Smooth muscle cell (in vitro differentiated cells): ENCODE measurements at regions not wholly inside any gene's neighbourhood (a gene's known extent, or its start where the extent isn't known, plus 50 kb on each side); places are given as distances from the start of the nearest gene placed in this dataset.

Source experiments
- DNase-seq: peaks from one replicate; lab custom pipeline; 2025; ENCODE audit not compliant: unreplicated experiment; lab: John Stamatoyannopoulos, UW
- H2AFZ ChIP-seq: fragments of 200-600 bp; sonication (generic); 2 replicates; pipeline ENCODE4 v1.6.0; 2016; ENCODE audit warnings: antibody characterized with exemption, low read depth, mild to moderate bottlenecking
- H3F3A ChIP-seq: fragments of 200-600 bp; sonication (generic); 2 replicates; pipeline ENCODE4 v1.6.0; 2017; ENCODE audit warnings: antibody characterized with exemption, low read depth
- H3K27ac ChIP-seq: fragments of 200-600 bp; sonication (generic); 2 replicates; pipeline ENCODE4 v1.5.1; 2016; ENCODE audit warnings: low read depth, mild to moderate bottlenecking
- H3K27me3 ChIP-seq: fragments of 200-600 bp; sonication (generic); 2 replicates; pipeline ENCODE4 v1.6.1; 2016; ENCODE audit warnings: low read depth, mild to moderate bottlenecking
- H3K36me3 ChIP-seq: fragments of 200-600 bp; sonication (generic); 2 replicates; pipeline ENCODE4 v1.5.1; 2016; ENCODE audit warnings: low read depth
- H3K4me1 ChIP-seq: fragments of 200-600 bp; sonication (generic); 2 replicates; pipeline ENCODE4 v1.5.1; 2016; ENCODE audit warnings: low read depth
- H3K4me2 ChIP-seq: fragments of 200-600 bp; sonication (generic); 2 replicates; pipeline ENCODE4 v1.6.0; 2016; ENCODE audit warnings: mild to moderate bottlenecking
- H3K4me3 ChIP-seq: fragments of 200-600 bp; sonication (generic); 2 replicates; pipeline ENCODE4 v1.5.1; 2016; ENCODE audit warnings: mild to moderate bottlenecking
- H3K79me2 ChIP-seq: fragments of 200-600 bp; sonication (generic); 2 replicates; pipeline ENCODE4 v1.6.0; 2016; ENCODE audit warnings: low read depth, mild to moderate bottlenecking
- H3K9ac ChIP-seq: fragments of 200-600 bp; sonication (generic); 2 replicates; pipeline ENCODE4 v1.6.0; 2016; ENCODE audit warnings: low read depth
- H3K9me3 ChIP-seq: fragments of 200-600 bp; sonication (generic); replicated peaks from 2 replicates; pipeline ENCODE4 v1.5.1; 2016; ENCODE audit warnings: low read depth
- H4K20me1 ChIP-seq: fragments of 200-600 bp; sonication (generic); 2 replicates; pipeline ENCODE4 v1.6.0; 2016; ENCODE audit warnings: low read depth
- WGBS: methylation state at CpG from one replicate; pipeline ENCODE4 v1.1.7; 2016; ENCODE audit warnings: low lambda C conversion rate; 5-methylcytosine and 5-hydroxymethylcytosine counted together
- TF ChIP-seq, protein P1 (sequence below): fragments of 200-600 bp; sonication (generic); IDR thresholded peaks from 2 replicates; pipeline ENCODE4 v1.5.1; 2017; ENCODE audit warnings: borderline replicate concordance, mild to moderate bottlenecking, antibody characterized with exemption; ENCODE audit not compliant: insufficient read depth, poor library complexity, severe bottlenecking

DNA sequence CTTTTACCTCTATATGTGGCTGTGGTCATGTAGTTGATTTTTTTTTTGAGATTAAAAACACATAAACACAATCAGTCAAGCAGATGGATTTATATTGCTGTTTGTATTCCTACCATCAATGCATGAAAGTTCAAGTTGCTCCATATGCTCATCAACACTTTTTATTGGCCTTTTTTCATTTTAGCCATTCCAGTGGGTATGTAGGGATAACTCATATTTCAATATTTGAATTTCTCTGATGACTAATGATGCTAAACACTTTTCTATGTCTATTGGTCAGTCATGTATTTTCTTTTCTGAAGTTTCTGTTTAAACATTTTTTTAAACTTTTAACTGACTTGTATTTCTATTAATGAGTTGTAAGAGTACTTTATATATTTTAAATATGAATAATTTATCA, 445.4 kb upstream of the RGMB start:
- TF ChIP-seq, protein P1, sequence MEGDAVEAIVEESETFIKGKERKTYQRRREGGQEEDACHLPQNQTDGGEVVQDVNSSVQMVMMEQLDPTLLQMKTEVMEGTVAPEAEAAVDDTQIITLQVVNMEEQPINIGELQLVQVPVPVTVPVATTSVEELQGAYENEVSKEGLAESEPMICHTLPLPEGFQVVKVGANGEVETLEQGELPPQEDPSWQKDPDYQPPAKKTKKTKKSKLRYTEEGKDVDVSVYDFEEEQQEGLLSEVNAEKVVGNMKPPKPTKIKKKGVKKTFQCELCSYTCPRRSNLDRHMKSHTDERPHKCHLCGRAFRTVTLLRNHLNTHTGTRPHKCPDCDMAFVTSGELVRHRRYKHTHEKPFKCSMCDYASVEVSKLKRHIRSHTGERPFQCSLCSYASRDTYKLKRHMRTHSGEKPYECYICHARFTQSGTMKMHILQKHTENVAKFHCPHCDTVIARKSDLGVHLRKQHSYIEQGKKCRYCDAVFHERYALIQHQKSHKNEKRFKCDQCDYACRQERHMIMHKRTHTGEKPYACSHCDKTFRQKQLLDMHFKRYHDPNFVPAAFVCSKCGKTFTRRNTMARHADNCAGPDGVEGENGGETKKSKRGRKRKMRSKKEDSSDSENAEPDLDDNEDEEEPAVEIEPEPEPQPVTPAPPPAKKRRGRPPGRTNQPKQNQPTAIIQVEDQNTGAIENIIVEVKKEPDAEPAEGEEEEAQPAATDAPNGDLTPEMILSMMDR, result no peak
- Histone ChIP-seq H4K20me1 (no peaks in the 10 kb centered on the region), H3K27ac (no peak overlapping the region), H3K4me2 (no peak overlapping the region), H3K9ac (no peak overlapping the region), H3K4me3 (no peak overlapping the region), H2AFZ (no peak overlapping the region), H3K9me3 (no peaks in the 10 kb centered on the region), H3K27me3 (no peaks in the 10 kb centered on the region), H3K4me1 (no peaks in the 10 kb centered on the region), H3K36me3 (no peaks in the 10 kb centered on the region), H3F3A (no peaks in the 10 kb centered on the region), H3K79me2 (no peaks in the 10 kb centered on the region)
- no peak for DNase-seq

DNA sequence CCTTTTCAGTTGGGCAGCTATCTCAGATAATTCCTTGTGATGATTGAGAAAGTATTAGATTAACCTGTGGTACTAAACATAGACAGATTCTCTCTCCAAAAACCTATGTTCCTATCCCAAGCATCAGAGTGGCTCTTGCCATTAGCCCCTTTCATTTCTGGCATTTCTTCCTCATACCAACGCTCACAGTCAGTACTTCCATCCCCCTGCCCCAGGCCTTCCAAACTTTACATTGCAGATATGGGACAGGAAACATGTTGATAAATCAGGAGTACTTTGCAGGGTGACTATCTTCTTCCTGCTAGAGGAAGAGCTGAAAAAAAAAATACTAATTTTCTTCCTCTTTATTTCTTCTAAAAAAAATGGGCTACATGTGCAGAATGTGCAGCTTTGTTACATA, 442.6 kb upstream of the RGMB start:
- H3K4me1 ChIP-seq, result no peaks in the 10 kb centered on the region
- no peaks in the 10 kb centered on the region for H3K79me2 ChIP-seq
- WGBS, result 91% methylated on average over 1 of the region's 1 CpG
- H3K4me3 ChIP-seq, result no peak overlapping the region
- no peak for DNase-seq
- no peaks in the 10 kb centered on the region for H4K20me1 ChIP-seq
- TF ChIP-seq, protein P1, result no peak
- no peak overlapping the region for H3K27ac ChIP-seq
- no peaks in the 10 kb centered on the region for H3K36me3 ChIP-seq
- no peaks in the 10 kb centered on the region for H3K9me3 ChIP-seq
- no peaks in the 10 kb centered on the region for H3F3A ChIP-seq
- no peak overlapping the region for H3K4me2 ChIP-seq
- no peaks in the 10 kb centered on the region for H3K27me3 ChIP-seq
- no peak overlapping the region for H2AFZ ChIP-seq
- no peak overlapping the region for H3K9ac ChIP-seq

DNA sequence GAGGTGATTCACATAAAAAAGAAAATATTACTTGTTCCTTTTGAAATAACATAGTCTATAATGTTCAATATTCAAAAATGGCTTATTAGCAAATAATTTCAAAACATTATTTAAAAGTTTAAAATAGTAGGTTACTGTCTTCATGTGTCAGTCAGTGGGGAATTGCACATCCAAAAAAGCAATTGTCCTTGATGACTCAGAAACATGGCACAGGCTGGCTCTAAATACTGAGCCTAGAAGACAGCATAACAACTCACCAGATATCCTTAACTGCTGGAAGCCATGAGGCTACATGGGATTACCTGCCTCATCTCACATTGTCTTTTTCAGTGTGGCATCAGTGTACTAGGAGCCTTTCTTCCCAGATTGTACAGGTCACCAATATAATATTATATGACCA, 439.5 kb upstream of the RGMB start:
- no peaks in the 10 kb centered on the region for H3F3A ChIP-seq
- no peaks in the 10 kb centered on the region for H3K4me1 ChIP-seq
- TF ChIP-seq, protein P1, result no peak
- H3K79me2 ChIP-seq, result no peaks in the 10 kb centered on the region
- H3K27ac ChIP-seq, result no peak overlapping the region
- H3K36me3 ChIP-seq, result no peaks in the 10 kb centered on the region
- H3K9ac ChIP-seq, result no peak overlapping the region
- H3K4me2 ChIP-seq, result no peak overlapping the region
- H3K4me3 ChIP-seq, result no peak overlapping the region
- no peak for DNase-seq
- no peak overlapping the region for H2AFZ ChIP-seq
- H3K27me3 ChIP-seq, result no peaks in the 10 kb centered on the region
- H4K20me1 ChIP-seq, result no peaks in the 10 kb centered on the region
- no peaks in the 10 kb centered on the region for H3K9me3 ChIP-seq

DNA sequence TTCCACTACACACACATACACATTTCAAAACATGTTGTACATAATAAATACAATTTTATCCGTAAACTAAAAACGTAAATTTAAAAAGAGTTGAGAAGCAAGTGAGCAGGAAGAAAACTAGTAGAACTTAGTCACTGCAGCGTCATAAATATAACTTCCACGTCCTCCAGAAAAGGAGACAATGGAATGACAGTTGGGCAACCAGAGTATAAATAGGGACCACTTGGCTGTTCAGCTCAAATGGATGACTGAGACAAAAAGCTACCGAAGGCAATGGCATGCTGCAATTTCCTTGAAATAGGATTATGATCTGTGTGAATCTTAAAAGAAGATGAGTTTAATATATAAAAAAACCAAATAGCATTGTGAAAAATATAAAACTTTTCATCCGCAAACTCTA, 438.5 kb upstream of the RGMB start:
- WGBS, result 96% methylated on average over 6 of the region's 6 CpGs
- Histone ChIP-seq H3K9me3 (no peaks in the 10 kb centered on the region), H3K4me1 (no peaks in the 10 kb centered on the region), H4K20me1 (no peaks in the 10 kb centered on the region), H3F3A (no peaks in the 10 kb centered on the region), H3K9ac (no peak overlapping the region), H3K27ac (no peak overlapping the region), H3K27me3 (no peaks in the 10 kb centered on the region), H3K36me3 (no peaks in the 10 kb centered on the region), H3K79me2 (no peaks in the 10 kb centered on the region), H3K4me2 (no peak overlapping the region), H3K4me3 (no peak overlapping the region), H2AFZ (no peak overlapping the region)
- TF ChIP-seq, protein P1, result no peak
- DNase-seq, result no peak
